ENCODE measurements at regions not wholly inside any gene's neighbourhood (a gene's known extent, or its start where the extent isn't known, plus 50 kb on each side); places are given as distances from the start of the nearest gene placed in this dataset.

DNA sequence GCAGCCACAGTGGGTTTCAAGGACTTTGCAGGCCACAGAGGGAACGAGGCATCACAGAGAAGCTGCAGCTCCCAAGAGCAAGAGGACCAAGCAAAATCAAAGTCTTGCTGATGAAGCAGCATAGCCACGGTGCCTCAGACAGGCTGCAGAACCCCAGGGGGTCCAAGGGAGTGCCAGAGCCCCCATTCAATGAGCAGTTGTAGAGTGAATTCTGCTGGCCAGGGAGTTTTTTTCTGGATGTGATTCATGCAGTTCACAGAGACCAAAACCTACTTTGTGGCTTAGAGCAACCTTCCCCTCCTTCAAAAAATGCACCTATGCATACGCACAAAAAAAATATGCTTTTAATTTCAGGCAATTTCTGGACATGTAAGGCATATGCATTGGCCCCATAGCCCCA is 409.0 kb downstream of the VPS13C start:
- DNase-seq (ENCODE audit: low read depth, low spot score) = no peak
- no peak overlapping the region for H3K4me3 ChIP-seq (ENCODE audit: low read length)

DNA sequence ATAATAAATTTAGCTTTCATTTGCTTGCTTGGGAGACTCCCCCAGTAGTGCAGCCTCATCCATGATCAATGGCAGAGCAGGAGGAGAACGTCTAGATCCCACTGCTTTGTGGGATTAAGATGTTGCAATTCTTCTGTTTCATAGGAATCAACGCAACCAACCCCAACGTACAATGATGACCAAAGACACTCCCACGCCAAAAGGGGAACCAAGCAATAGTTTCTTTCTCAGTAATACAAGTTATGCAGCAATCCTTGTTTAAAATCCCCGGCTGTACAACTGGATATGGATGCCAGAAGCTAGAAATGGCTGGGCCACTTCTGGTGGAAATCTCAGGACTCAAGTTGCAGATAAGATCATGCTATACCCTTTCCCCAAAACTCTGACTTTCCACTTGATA is 411.2 kb downstream of the VPS13C start:
- no peak for DNase-seq (ENCODE audit: low read depth, low spot score)
- H3K4me3 ChIP-seq (ENCODE audit: low read length) = no peak overlapping the region

DNA sequence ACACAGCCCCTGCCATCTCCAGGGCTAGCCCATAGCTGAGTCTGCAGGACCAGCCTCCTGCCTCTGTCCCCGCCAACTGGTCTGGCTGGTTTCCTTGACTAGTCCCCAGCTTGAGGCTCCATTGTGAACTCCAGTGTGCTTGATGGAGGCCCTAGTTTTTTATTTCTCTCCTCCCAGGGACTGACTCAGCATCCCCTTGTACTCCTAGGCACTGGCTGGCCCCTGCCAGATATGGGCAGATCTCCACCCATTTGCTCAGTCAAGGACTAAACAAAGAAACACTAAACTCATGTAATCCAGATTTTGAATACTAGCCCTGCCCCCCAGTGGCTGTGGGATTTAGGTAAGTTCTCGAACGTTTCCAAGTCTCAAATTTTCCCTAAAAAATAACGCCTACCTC is 415.4 kb upstream of the RORA start:
- DNase-seq (ENCODE audit: low read depth, low spot score) = no peak
- no peak overlapping the region for H3K4me3 ChIP-seq (ENCODE audit: low read length)

DNA sequence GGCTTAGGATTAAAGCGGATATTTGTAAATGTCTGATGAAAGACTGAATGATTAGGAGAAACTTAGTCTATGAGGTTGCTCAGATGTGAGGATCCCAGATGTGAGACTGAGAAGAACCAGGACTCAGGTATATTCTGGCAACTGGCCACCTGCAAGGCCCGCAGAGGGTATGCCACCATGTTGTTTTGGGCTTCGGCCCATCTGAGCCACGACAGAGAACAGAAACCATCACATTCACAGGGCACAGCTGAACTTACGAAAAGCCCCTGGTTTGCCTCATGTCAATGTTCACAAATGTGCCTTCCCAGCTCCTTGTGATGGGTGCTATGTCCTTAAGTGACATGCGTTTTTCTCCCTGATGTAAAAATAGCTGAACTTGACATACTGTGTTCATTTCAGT is 412.5 kb upstream of the RORA start:
- no peak overlapping the region for H3K4me3 ChIP-seq (ENCODE audit: low read length)
- no peak for DNase-seq (ENCODE audit: low read depth, low spot score)

DNA sequence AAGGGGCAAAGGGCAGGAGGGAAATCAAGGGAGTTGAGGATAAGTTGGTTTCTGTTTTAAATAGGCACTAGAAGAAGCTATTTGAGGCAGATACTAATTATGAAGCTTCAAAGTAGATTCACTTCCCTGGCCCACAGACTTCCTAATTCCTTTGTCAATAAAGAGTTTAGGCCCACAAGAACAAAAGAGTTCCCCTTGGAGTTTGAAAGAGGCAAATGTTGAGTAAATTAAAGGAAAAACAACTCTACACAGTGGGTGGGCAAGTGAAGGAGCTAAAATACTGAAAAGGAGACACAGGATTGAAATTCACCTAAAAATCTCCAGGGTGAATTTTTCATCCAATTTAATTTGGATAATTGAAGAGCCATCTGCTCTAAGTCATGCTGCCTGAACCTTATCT is 411.7 kb upstream of the RORA start:
- no peak overlapping the region for H3K4me3 ChIP-seq (ENCODE audit: low read length)
- DNase-seq (ENCODE audit: low read depth, low spot score) = no peak

DNA sequence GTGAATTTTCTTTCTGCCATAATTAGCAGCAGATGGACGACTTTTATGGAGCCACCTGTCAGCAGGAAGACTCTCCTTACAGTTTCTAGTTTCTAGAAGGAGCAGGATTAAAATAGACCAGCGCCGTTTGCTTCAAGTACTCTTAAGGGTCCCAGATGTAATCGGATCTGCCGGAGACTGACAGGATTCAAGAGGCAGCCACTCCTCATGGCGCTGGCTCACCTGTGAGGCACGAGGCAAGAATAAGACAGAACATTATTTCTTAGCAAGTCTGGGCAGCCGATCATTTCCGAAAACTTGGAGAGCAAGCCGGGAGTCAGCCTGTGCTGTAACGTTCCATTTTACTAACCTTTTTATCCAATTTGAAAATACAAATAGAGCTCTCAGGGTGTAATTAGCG is 410.4 kb upstream of the RORA start:
- no peak overlapping the region for H3K4me3 ChIP-seq (ENCODE audit: low read length)
- no peak for DNase-seq (ENCODE audit: low read depth, low spot score)

DNA sequence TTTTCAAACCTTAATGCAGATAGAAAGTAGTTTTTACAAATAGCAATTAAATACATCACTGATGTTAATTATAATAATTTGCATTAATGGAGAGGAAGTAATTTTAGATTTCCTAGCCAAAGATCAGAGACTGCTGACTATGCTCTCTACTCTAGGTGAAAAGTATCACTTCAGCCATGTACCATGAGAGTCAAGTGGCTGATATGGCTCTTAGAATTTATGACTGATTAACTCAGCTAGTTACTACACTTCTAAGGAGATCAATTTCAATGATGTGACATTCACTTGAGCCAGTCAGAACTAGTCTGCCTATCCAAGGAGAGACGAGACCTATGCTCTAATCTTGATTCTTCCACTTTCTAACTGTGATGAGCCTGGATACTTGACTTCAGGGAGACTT is 405.7 kb upstream of the RORA start:
- DNase-seq (ENCODE audit: low read depth, low spot score) = no peak

DNA sequence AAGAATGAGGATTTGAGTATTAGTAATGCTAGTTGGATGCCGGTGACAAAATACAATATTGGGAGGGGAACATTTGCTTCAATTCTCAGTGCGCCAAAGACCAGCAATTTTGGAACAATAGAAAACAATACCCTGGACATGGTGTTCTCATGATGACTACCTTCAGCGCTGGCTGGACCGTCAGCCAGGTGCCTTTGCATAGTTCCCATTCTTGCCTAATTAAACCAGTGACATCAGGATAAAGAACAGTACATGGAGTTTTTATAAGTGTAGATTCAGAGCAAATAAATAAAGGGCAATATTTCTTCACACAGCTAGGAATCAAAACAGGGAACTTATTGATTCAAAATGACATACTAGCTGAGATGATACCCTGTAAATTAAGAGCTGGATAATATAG is 404.8 kb upstream of the RORA start:
- no peak for DNase-seq (ENCODE audit: low read depth, low spot score)
- H3K4me3 ChIP-seq (ENCODE audit: low read length) = no peak overlapping the region

More for the DNA sequence above, 405.7 kb upstream of the RORA start:
- H3K4me3 ChIP-seq (ENCODE audit: low read length) = no peak overlapping the region

DNA sequence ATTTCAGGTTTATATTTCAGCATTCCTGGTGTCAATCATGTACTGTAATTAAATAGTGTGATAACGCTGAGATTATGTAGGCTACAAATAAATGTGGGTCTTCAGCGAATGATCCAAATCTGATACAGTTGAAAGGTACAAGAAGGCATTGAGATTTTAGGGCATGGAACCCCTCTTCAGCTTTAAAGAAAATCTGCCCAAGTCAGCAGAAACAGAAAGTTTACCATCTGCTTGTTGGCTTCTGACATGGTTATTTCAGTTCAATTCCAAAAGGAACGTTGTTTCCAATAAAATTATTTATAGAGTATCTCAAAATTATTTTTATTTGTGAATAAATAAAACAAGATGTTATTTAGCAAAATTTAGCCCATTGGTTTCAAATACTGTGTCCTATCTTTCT is 400.2 kb upstream of the RORA start:
- no peak for DNase-seq (ENCODE audit: low read depth, low spot score)

DNA sequence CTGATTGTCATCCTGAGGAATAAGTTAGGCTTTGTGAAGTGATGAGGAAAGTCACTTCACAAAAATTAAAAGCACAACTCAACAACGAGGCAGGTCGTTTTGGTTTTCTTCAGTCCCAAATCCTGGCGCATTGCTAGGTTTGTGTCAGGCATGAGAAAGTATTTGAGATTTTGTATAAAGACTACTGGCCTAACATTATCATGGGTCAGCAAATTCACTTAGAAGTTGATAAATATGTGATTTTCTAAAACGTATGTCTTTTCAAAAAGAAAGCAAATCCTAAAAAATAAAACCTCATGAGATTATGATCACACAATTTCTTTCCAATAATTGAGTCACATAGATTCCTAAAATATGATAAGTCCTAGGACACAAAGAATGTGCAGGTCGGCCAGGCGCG is 395.8 kb upstream of the RORA start:
- H3K4me3 ChIP-seq (ENCODE audit: low read length) = no peak overlapping the region
- DNase-seq (ENCODE audit: low read depth, low spot score) = no peak

More for the DNA sequence above, 400.2 kb upstream of the RORA start:
- H3K4me3 ChIP-seq (ENCODE audit: low read length) = no peak overlapping the region

DNA sequence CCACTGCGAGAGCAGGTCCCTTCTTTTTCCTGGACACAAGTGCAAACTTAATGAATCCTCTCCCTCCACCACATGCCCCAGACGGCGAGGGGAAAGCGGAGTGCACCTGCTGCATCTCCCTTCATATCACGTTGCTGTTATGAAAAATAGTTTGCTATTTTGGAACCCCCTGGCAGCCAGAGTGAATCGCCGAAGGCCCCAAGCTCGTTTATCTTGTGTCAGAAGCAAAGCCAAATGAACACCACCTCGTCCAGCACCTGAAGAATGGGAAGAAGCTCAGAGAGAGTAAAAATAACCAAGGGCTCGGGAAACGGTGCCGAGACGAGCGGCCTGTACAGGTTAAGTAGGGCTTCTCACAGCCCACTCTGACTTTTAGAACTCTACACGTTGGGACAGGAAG is 394.6 kb upstream of the RORA start:
- no peak overlapping the region for H3K4me3 ChIP-seq (ENCODE audit: low read length)
- no peak for DNase-seq (ENCODE audit: low read depth, low spot score)

DNA sequence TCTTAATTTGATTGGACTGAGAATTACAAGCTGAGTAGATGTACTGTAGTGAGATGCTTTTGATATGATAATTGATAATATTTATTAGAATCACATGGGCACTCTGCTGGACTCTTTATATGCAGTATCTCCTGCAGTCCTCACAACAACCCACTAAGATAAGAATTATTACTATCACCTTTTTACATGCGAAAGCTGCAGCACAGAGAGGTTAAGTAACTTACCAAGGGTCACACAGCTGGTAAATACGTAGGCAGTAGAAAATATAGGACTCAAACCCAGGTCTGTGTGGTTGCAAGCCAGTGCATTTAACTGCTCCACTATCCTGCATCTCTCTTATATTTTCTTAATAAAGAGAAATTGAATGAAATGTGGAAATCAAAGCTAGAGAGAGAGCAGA is 392.8 kb upstream of the RORA start:
- DNase-seq (ENCODE audit: low read depth, low spot score) = no peak
- no peak overlapping the region for H3K4me3 ChIP-seq (ENCODE audit: low read length)

DNA sequence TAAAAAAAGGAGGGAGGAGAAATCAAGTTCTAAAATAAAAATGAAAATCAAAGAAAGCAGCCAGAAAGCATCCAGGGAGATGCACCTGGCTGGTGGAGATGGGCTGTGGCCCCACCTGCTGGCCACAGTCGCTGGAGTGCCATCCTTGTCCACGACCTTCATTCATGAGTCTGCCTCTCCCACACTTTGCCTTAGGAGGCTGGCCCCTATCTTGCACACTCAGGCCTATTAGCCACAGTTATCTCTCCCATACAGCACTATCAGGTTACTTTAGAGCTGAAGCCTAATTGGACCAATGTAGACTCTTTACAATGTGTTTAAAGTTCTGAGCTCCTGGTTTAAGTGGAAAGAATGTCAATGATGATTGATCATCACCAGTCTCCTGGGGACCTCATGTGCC is 392.0 kb upstream of the RORA start:
- no peak for DNase-seq (ENCODE audit: low read depth, low spot score)

DNA sequence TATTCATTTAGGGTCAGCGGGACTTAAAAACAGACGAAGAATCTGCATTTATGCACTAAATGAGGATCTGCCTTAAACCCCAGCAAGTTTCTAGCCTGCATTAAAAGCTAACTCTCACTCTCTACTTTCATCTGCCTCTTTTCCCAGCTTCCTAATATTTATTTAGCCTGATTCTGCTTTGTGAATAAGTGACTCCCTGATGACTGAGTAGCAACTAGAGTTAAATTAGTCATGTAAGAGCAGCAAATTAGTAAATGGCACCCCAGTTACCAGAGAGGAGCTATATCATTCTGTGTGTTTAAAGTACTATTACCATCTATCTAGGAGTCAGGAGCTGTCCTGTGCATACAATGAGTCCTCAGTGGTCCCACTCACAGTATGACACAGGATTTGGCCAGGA is 391.0 kb upstream of the RORA start:
- DNase-seq (ENCODE audit: low read depth, low spot score) = no peak
- no peak overlapping the region for H3K4me3 ChIP-seq (ENCODE audit: low read length)

More for the DNA sequence above, 392.0 kb upstream of the RORA start:
- H3K4me3 ChIP-seq (ENCODE audit: low read length) = no peak overlapping the region

DNA sequence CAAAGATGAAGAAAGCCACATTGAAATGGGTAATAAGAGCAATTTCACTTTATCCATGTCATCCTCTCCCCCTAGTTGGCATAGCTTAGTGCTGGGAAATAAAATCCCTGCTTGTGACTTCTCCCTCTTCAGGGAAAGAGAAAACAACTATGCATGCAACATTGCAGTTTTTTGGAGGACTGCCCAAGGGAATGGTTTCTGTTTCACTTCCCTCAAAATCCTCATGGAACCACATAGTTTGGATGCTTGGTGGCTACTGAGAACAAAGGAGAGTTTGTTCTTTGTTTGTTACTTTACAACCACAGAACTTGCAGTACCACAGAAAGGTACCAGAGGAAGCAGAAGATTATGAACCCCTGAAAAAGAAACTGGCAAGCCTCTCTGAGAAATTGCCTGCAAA is 384.6 kb upstream of the RORA start:
- H3K4me3 ChIP-seq (ENCODE audit: low read length) = no peak overlapping the region
- no peak for DNase-seq (ENCODE audit: low read depth, low spot score)

DNA sequence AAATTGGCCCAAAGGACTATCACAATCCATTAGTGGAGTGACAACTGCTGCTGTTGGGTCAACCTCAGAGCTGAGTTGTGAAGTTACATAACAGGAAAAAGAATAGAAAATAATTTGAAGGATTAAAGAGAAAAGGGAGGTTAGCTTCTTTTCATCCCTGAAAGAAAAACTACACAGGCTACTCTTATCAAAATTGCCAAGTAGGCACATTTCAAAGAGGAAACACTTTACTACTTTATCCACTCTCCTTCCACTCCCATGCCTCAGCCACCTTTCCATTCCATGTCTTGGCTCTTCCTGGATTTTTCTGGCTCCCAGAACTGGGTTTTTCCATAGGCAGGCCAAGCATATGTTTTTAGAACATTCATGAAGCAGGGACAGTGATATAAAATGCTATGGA is 384.0 kb upstream of the RORA start:
- no peak overlapping the region for H3K4me3 ChIP-seq (ENCODE audit: low read length)
- DNase-seq (ENCODE audit: low read depth, low spot score) = no peak

DNA sequence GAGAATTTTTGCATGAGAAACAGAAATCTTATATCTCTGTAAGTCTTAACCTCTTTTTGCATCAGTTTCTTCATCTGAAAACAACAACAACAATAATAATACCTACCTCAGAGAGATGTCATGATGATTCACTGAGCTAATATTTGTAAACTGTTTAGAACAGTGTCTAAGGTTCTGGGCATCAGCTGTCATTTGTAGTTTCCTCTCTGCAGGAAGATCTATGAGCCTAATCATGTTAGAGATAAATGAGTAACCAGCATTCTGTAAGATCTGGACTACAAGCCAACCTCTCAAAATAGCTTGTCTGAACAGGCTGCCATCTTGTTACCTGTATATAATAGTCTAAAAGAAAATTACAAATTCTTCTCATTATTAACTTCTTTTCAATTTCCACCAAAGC is 383.0 kb upstream of the RORA start:
- H3K4me3 ChIP-seq (ENCODE audit: low read length) = no peak overlapping the region

DNA sequence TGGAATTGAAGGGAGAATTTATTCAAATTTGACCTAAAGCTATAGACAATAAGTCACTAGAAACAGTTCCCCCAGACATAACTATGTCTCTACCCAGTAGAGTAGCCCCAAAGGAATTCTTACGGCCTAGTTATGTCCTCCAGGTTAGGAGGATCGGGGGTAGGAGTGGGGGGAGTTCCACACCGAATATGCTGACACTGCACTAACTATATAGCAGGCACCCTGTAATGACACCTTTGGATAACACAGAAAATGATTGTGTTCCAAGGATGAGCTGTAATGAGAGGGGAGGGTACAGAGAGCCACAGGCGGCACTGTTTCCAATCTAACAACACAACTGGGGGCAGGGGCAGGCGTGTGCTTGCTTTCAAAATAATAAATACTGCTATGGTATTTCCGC is 376.2 kb upstream of the RORA start:
- no peak for DNase-seq (ENCODE audit: low read depth, low spot score)
- H3K4me3 ChIP-seq (ENCODE audit: low read length) = no peak overlapping the region

More for the DNA sequence above, 383.0 kb upstream of the RORA start:
- no peak for DNase-seq (ENCODE audit: low read depth, low spot score)

DNA sequence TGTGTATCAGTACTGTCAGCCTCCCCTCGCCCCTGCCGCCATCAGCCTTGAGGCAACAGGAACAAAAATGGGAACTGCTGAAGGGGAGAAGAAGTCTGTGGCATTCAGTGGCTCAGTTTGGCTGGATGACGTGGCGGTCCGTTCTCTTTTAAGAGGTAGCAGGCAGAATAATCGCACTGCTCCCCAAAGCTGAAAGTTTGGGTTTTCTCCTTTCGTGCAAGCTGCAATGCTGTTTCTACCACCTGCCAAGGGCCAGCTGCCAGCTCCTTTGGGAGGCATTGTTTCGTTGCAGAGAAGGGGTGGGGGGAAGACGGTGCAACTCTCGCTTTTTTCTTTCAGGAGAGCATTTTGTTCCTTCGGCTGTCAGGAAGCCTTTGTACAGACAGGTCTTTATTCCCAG is 369.6 kb upstream of the RORA start:
- H3K4me3 ChIP-seq (ENCODE audit: low read length) = no peak overlapping the region
- no peak for DNase-seq (ENCODE audit: low read depth, low spot score)

DNA sequence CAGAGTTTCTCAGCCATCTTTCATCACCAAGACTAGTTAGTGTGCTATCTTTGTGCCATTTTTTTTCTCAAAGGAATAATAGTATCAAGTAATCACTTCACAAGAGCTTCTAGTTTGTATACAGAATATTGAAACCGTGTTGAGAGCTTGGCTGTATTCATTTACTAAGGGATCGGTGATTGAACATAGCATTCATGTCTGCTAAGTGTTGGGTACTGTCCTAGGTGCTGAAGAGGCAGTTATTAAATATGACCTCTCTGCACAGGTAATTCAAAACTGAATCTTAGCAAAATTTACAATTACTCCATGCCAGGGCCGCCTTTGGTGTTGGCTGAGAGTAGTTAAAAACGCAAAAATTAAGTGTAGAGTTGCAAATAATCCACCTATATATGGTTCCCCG is 355.3 kb upstream of the RORA start:
- H3K4me3 ChIP-seq (ENCODE audit: low read length) = no peak overlapping the region
- peak; percentile 23 for DNase-seq (ENCODE audit: low read depth, low spot score)

DNA sequence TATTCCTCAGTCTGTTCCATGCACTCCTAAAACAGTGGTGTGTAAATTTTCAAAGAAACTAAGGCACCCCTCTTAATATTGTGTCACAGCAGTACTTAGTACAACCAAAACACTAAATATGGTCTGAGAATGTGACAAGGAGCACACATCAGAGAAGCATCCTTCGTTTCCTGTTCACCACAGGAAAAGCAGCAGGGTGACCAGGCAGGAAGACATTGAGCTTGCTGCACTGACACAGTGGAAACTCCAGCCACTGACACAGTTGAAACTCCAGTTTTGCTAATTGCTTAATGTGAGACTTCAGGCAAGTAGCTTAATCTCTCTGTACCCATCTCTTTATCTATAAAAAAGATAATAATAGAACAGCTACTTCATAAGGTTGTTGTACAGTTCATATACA is 353.0 kb upstream of the RORA start:
- no peak overlapping the region for H3K4me3 ChIP-seq (ENCODE audit: low read length)
- no peak for DNase-seq (ENCODE audit: low read depth, low spot score)

DNA sequence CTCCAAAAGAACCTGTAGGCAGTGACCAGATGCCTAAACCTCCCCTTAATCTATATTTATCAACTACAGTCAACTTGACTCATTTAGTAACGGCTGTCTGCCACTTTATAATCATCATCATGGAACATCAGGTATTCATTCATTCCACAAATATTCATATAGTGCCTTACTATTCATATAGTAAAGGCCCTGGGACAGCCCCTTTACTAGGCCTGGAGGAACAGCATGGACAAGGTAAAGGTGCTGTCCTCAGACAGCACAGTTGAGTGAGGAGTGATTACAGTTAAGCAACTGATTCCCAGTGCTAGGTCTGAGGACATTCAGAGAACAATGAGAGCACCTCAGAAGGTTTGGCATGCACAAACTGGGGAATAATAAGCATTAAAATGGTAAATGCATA is 346.5 kb upstream of the RORA start:
- H3K4me3 ChIP-seq (ENCODE audit: low read length) = no peak overlapping the region
- DNase-seq (ENCODE audit: low read depth, low spot score) = no peak

Data from Jurkat, Clone E6-1 (cell line).